HepG2 (cell line): ENCODE measurements at regions not wholly inside any gene's neighbourhood (a gene's known extent, or its start where the extent isn't known, plus 50 kb on each side); places are given as distances from the start of the nearest gene placed in this dataset.

ENCODE experiments used
- ATAC-seq: fragments of 200-7000 bp; cut with Tn5 transposase; 3 replicates; pipeline ENCODE4 v1.9.1; 2020; ENCODE audit warnings: mild to moderate bottlenecking, moderate library complexity
- BruUV-seq: library from RNA; stranded (reverse); fragments of 400-500 nt; replicated peaks from 2 replicates; lab custom pipeline; 2021; lab: Mats Ljungman, UMichigan
- CTCF ChIA-PET: fragments of 300-600 bp; formaldehyde crosslinking; extraction: SDS; loops from one replicate; lab custom pipeline; 2021; ENCODE audit warnings: low total read pairs, inconsistent platforms, low intra/inter-chr PET ratio; lab: Yijun Ruan, JAX
- POLR2A ChIA-PET: fragments of 350-600 bp; sonication (Branson Sonifier 250); formaldehyde crosslinking; loops from one replicate; lab custom pipeline; 2020; ENCODE audit warnings: antibody characterized with exemption, inconsistent platforms; lab: Yijun Ruan, JAX
- DNase-seq: peaks from one replicate; pipeline ENCODE4 v3.0.0-alpha.2; 2015; ENCODE audit warnings: low spot score
- FAIRE-seq: peaks from 3 replicates; lab custom pipeline; 2011; peaks lifted over from hg19 to GRCh38; lab: Jason Lieb, UNC
- H2AFZ ChIP-seq: one replicate; pipeline ENCODE4 v1.6.1; 2011; ENCODE audit warnings: low read length, inconsistent platforms
- H3K27ac ChIP-seq: fragments of 300-600 bp; 3 replicates; pipeline ENCODE4 v1.8.0; 2011; ENCODE audit warnings: mixed run types, mild to moderate bottlenecking, mixed read lengths, low read length, inconsistent platforms; ENCODE audit not compliant: insufficient read depth; ENCODE audit errors: extremely low read length
- H3K27me3 ChIP-seq, 2 experiments: fragments of 200-600 bp in 1 of 2; 2 replicates in 1 of 2; 3 replicates in 1 of 2; pipeline versions ENCODE4 v1.6.0 to v1.8.0; 2011; ENCODE audit warnings: low read length in 2 of 2, mild to moderate bottlenecking in 2 of 2, moderate library complexity in 2 of 2, inconsistent platforms in 1 of 2; ENCODE audit not compliant: insufficient read depth in 2 of 2, control insufficient read depth in 1 of 2
- H3K36me3 ChIP-seq, 2 experiments: fragments of 200-600 bp in 1 of 2; replicated peaks in 1 of 2; 2 replicates in 1 of 2; 3 replicates in 1 of 2; pipeline versions ENCODE4 v1.5.1 to v1.8.0; 2011; ENCODE audit warnings: low read length in 2 of 2, inconsistent platforms in 1 of 2; ENCODE audit not compliant: insufficient read depth in 2 of 2, control insufficient read depth in 1 of 2
- H3K4me1 ChIP-seq: 2 replicates; pipeline ENCODE4 v1.5.1; 2012; ENCODE audit warnings: low read length, inconsistent platforms; ENCODE audit not compliant: insufficient read depth
- H3K4me2 ChIP-seq: 2 replicates; pipeline ENCODE4 v1.6.0; 2011; ENCODE audit warnings: low read depth, low read length, inconsistent platforms
- H3K4me3 ChIP-seq, 3 experiments: fragments of 200-600 bp in 1 of 3; sonication (generic), shearing (Covaris generic) in 1 of 3; replicated peaks in 1 of 3; 2 replicates each; pipeline ENCODE4 v1.5.1; 2011 to 2016; ENCODE audit warnings: low read length in 3 of 3, inconsistent platforms in 2 of 3, low read depth in 2 of 3, mild to moderate bottlenecking in 2 of 3, control low read depth in 1 of 3, mixed read lengths in 1 of 3; ENCODE audit not compliant: insufficient read depth in 1 of 3
- H3K79me2 ChIP-seq: one replicate; pipeline ENCODE4 v1.6.1; 2011; ENCODE audit warnings: low read length, inconsistent platforms; ENCODE audit not compliant: insufficient read depth
- H3K9ac ChIP-seq: 2 replicates; pipeline ENCODE4 v1.6.0; 2011; ENCODE audit warnings: mild to moderate bottlenecking, low read depth, low read length, inconsistent platforms; ENCODE audit not compliant: insufficient read depth
- H3K9me3 ChIP-seq: 2 replicates; pipeline ENCODE4 v1.5.1; 2012; ENCODE audit warnings: mild to moderate bottlenecking, low read length
- H4K20me1 ChIP-seq: 2 replicates; pipeline ENCODE4 v1.6.0; 2011; ENCODE audit warnings: inconsistent platforms, mild to moderate bottlenecking, low read length, moderate library complexity; ENCODE audit not compliant: insufficient read depth
- ELF3 ChIP-seq: IDR thresholded peaks from 2 replicates; pipeline ENCODE4 v1.6.1; 2016; ENCODE audit warnings: missing genetic modification reagents, missing compliant biosample characterization
- FOXM1 ChIP-seq: sonication (generic); formaldehyde crosslinking; IDR thresholded peaks from 2 replicates; pipeline ENCODE4 v1.5.0; 2020; ENCODE audit warnings: missing genetic modification reagents
- ISL2 ChIP-seq: sonication (generic); formaldehyde crosslinking; IDR thresholded peaks from 2 replicates; pipeline ENCODE4 v1.5.0; 2020; ENCODE audit warnings: missing genetic modification reagents
- KMT2B ChIP-seq: IDR thresholded peaks from 2 replicates; pipeline ENCODE4 v1.6.1; 2016; ENCODE audit warnings: missing genetic modification reagents, missing compliant biosample characterization
- POLR2AphosphoS2 ChIP-seq: IDR thresholded peaks from 2 replicates; pipeline ENCODE4 v1.6.1; 2011; ENCODE audit warnings: low read depth, low read length, improper control_type of control experiment
- RBFOX2 ChIP-seq: fragments of 200-400 bp; formaldehyde crosslinking; IDR thresholded peaks from 2 replicates; pipeline ENCODE4 v1.6.1; 2017; ENCODE audit warnings: low read depth, mild to moderate bottlenecking, low read length
- SMYD3 ChIP-seq: sonication (generic); formaldehyde crosslinking; IDR thresholded peaks from 2 replicates; pipeline ENCODE4 v1.8.1; 2023; ENCODE audit warnings: mild to moderate bottlenecking, missing genetic modification reagents
- SRSF9 ChIP-seq: fragments of 200-400 bp; formaldehyde crosslinking; IDR thresholded peaks from 2 replicates; pipeline ENCODE4 v1.6.1; 2018; ENCODE audit warnings: borderline replicate concordance, mild to moderate bottlenecking, low read depth, low read length; ENCODE audit not compliant: insufficient read depth, poor library complexity, severe bottlenecking
- ZFP37 ChIP-seq: sonication (generic); formaldehyde crosslinking; IDR thresholded peaks from 2 replicates; pipeline ENCODE4 v1.4.0; 2020; ENCODE audit warnings: missing genetic modification reagents, borderline replicate concordance
- ZFP62 ChIP-seq: sonication (generic); formaldehyde crosslinking; IDR thresholded peaks from 2 replicates; pipeline ENCODE4 v1.4.0; 2020; ENCODE audit warnings: missing genetic modification reagents
- ZNF180 ChIP-seq: sonication (generic); formaldehyde crosslinking; IDR thresholded peaks from 2 replicates; pipeline ENCODE4 v1.4.0; 2020; ENCODE audit warnings: low read depth, missing genetic modification reagents, borderline replicate concordance
- ZNF205 ChIP-seq: IDR thresholded peaks from 2 replicates; pipeline ENCODE4 v1.6.1; 2018; ENCODE audit warnings: missing biosample characterization, missing genetic modification reagents
- ZNF367 ChIP-seq: sonication (generic); formaldehyde crosslinking; IDR thresholded peaks from 2 replicates; pipeline ENCODE4 v1.4.0; 2020; ENCODE audit warnings: missing genetic modification reagents, borderline replicate concordance
- ZNF501 ChIP-seq: sonication (generic); formaldehyde crosslinking; IDR thresholded peaks from 2 replicates; pipeline ENCODE4 v1.5.1; 2020; ENCODE audit warnings: mild to moderate bottlenecking, moderate library complexity, missing genetic modification reagents
- ZNF75D ChIP-seq: sonication (generic); formaldehyde crosslinking; IDR thresholded peaks from 2 replicates; pipeline ENCODE4 v1.8.1; 2023; ENCODE audit warnings: missing genetic modification reagents, mild to moderate bottlenecking, borderline replicate concordance
- WGBS: methylation state at CpG from one replicate; pipeline ENCODE4 v1.1.6; 2017; ENCODE audit warnings: low lambda C conversion rate; 5-methylcytosine and 5-hydroxymethylcytosine counted together
- in situ Hi-C: cut with HindIII; loops from 2 replicates; pipeline ENCODE4 v1.10.0; 2017; ENCODE audit warnings: low pct_unique_long_range_greater_than_20kb; ENCODE audit not compliant: extremely low pct_ligation_motif_present
- intact Hi-C: fragments of 100-400 bp; cut with micrococcal nuclease; formaldehyde crosslinking; loops from one replicate; pipeline ENCODE4 v1.10.0; 2022; ENCODE audit not compliant: unreplicated experiment
- TF ChIP-seq, protein P1 (sequence below): sonication (generic); formaldehyde crosslinking; IDR thresholded peaks from 2 replicates; pipeline ENCODE4 v1.9.0; 2022; ENCODE audit warnings: low read depth, missing genetic modification reagents
- TF ChIP-seq, protein P2 (sequence below): sonication (generic); formaldehyde crosslinking; IDR thresholded peaks from 2 replicates; pipeline ENCODE4 v1.4.0; 2020; ENCODE audit warnings: mild to moderate bottlenecking, low read depth, missing genetic modification reagents
- TF ChIP-seq, protein P3 (sequence below): fragments of 450-650 bp; IDR thresholded peaks from 2 replicates; pipeline ENCODE4 v1.6.1; 2016
- TF ChIP-seq, protein P4 (sequence below): sonication (generic); formaldehyde crosslinking; IDR thresholded peaks from 2 replicates; pipeline ENCODE4 v1.5.0; 2020; ENCODE audit warnings: missing genetic modification reagents, mild to moderate bottlenecking, borderline replicate concordance

DNA sequence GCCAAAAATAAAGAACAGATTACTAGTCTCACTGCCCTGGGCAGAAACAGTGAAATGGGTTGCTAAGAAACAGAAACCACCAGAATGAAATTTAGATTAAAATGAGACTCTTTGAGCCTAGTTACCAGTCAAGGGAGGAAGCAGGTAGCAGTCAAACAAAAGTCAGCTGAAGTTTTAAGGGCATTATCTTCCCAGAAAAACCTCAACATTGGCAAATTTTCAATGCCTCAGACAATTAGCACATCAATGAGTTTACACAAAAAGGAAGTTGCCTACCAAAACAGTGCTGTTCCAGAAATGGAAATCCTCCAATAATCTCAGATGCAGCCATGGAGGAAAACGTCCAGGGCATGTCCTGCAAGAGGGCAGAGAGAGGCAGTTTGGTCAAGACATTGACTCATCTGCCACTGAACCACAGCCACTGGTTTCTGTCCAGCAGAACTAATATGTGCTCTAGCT is 399.7 kb upstream of the ADGRB3 start:
- FAIRE-seq (no peak), DNase-seq (no peak), ATAC-seq (no peak)
- no peaks in the 10 kb centered on the region for H3K27me3 ChIP-seq
- H3K4me2 ChIP-seq: no peak overlapping the region
- intact Hi-C loops: no loop called here
- in situ Hi-C loops: no loop called here
- H3K4me3 ChIP-seq: no peak overlapping the region
- no peak overlapping the region for H3K27ac ChIP-seq
- H2AFZ ChIP-seq: no peak overlapping the region
- BruUV-seq: no TSS peak
- H3K9me3 ChIP-seq: no peaks in the 10 kb centered on the region
- no peak overlapping the region for H3K9ac ChIP-seq
- ChIA-PET CTCF (no interaction called here), POLR2A (no interaction called here)
- H3K36me3 ChIP-seq: no peaks in the 10 kb centered on the region
- WGBS: no CpG with 5 or more reads among the region's 1 CpG
- no peaks in the 10 kb centered on the region for H3K4me1 ChIP-seq
- H4K20me1 ChIP-seq: no peaks in the 10 kb centered on the region
- no peaks in the 10 kb centered on the region for H3K79me2 ChIP-seq
- TF ChIP-seq ZFP37 (CRISPR knock-in tag) (no peak), FOXM1 (CRISPR knock-in tag) (no peak), SRSF9 (no peak), ELF3 (CRISPR knock-in tag) (no peak), ZNF367 (CRISPR knock-in tag) (no peak), ZFP62 (no peak), KMT2B (CRISPR knock-in tag) (no peak), RBFOX2 (no peak), ZNF205 (CRISPR knock-in tag) (no peak), ZNF180 (CRISPR knock-in tag) (no peak), ISL2 (CRISPR knock-in tag) (no peak), ZNF501 (no peak), POLR2AphosphoS2 (no peak), SMYD3 (CRISPR knock-in tag) (no peak), ZNF75D (no peak)
- TF ChIP-seq, protein P1, sequence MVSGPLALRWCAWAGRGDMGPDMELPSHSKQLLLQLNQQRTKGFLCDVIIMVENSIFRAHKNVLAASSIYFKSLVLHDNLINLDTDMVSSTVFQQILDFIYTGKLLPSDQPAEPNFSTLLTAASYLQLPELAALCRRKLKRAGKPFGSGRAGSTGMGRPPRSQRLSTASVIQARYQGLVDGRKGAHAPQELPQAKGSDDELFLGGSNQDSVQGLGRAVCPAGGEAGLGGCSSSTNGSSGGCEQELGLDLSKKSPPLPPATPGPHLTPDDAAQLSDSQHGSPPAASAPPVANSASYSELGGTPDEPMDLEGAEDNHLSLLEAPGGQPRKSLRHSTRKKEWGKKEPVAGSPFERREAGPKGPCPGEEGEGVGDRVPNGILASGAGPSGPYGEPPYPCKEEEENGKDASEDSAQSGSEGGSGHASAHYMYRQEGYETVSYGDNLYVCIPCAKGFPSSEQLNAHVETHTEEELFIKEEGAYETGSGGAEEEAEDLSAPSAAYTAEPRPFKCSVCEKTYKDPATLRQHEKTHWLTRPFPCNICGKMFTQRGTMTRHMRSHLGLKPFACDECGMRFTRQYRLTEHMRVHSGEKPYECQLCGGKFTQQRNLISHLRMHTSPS: no peak
- TF ChIP-seq, protein P2, sequence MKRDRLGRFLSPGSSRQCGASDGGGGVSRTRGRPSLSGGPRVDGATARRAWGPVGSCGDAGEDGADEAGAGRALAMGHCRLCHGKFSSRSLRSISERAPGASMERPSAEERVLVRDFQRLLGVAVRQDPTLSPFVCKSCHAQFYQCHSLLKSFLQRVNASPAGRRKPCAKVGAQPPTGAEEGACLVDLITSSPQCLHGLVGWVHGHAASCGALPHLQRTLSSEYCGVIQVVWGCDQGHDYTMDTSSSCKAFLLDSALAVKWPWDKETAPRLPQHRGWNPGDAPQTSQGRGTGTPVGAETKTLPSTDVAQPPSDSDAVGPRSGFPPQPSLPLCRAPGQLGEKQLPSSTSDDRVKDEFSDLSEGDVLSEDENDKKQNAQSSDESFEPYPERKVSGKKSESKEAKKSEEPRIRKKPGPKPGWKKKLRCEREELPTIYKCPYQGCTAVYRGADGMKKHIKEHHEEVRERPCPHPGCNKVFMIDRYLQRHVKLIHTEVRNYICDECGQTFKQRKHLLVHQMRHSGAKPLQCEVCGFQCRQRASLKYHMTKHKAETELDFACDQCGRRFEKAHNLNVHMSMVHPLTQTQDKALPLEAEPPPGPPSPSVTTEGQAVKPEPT: no peak
- TF ChIP-seq, protein P3, sequence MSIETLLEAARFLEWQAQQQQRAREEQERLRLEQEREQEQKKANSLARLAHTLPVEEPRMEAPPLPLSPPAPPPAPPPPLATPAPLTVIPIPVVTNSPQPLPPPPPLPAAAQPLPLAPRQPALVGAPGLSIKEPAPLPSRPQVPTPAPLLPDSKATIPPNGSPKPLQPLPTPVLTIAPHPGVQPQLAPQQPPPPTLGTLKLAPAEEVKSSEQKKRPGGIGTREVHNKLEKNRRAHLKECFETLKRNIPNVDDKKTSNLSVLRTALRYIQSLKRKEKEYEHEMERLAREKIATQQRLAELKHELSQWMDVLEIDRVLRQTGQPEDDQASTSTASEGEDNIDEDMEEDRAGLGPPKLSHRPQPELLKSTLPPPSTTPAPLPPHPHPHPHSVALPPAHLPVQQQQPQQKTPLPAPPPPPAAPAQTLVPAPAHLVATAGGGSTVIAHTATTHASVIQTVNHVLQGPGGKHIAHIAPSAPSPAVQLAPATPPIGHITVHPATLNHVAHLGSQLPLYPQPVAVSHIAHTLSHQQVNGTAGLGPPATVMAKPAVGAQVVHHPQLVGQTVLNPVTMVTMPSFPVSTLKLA: no peak
- TF ChIP-seq, protein P4, sequence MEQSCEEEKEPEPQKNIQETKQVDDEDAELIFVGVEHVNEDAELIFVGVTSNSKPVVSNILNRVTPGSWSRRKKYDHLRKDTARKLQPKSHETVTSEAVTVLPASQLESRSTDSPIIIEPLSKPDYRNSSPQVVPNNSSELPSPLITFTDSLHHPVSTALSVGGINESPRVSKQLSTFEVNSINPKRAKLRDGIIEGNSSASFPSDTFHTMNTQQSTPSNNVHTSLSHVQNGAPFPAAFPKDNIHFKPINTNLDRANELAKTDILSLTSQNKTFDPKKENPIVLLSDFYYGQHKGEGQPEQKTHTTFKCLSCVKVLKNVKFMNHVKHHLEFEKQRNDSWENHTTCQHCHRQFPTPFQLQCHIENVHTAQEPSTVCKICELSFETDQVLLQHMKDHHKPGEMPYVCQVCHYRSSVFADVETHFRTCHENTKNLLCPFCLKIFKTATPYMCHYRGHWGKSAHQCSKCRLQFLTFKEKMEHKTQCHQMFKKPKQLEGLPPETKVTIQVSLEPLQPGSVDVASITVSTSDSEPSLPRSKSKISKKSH (CRISPR knock-in tag): no peak
